PFSK-1 (cell line): ENCODE measurements at regions not wholly inside any gene's neighbourhood (a gene's known extent, or its start where the extent isn't known, plus 50 kb on each side); places are given as distances from the start of the nearest gene placed in this dataset.

Experiments
- FOXP2 ChIP-seq: optimal IDR thresholded peaks from 2 replicates; pipeline ENCODE3; 2011; ENCODE audit warnings: borderline replicate concordance, control low read depth, inconsistent platforms; ENCODE audit not compliant: insufficient read depth; ENCODE audit errors: extremely low read length, extremely low read depth
- POLR2AphosphoS5 ChIP-seq: IDR thresholded peaks from 2 replicates; pipeline ENCODE4 v1.6.1; 2012; ENCODE audit warnings: low read depth, mild to moderate bottlenecking, control low read depth, low read length, moderate library complexity
- REST ChIP-seq, 2 experiments: IDR thresholded peaks; 2 replicates each; pipeline versions ENCODE4 v1.6.1 to v1.8.0; 2011 to 2012; ENCODE audit warnings: low read depth in 2 of 2, low read length in 2 of 2, control low read depth in 1 of 2, inconsistent platforms in 1 of 2, mild to moderate bottlenecking in 1 of 2, moderate library complexity in 1 of 2; ENCODE audit not compliant: insufficient read depth in 1 of 2
- SIN3A ChIP-seq: IDR thresholded peaks from 2 replicates; pipeline ENCODE4 v1.6.1; 2012; ENCODE audit warnings: mild to moderate bottlenecking, low read length, moderate library complexity, borderline replicate concordance; ENCODE audit not compliant: insufficient read depth
- TAF1 ChIP-seq: IDR thresholded peaks from 2 replicates; pipeline ENCODE4 v1.6.1; 2012; ENCODE audit warnings: low read length, control low read depth, borderline replicate concordance; ENCODE audit not compliant: insufficient read depth

GRCh38 chr12:11446372-11446771, 51.0 kb upstream of the PRB2 start:
- TF ChIP-seq SIN3A = no peak
- no peak for TF ChIP-seq POLR2AphosphoS5
- TF ChIP-seq REST (IDR thresholded peaks at IDR 0.05; ENCODE audit: insufficient read depth in 1 of 2, low read depth in 2 of 2, low read length in 2 of 2) = no peak
- no peak for TF ChIP-seq FOXP2
- no peak for TF ChIP-seq TAF1

- no peak for TF ChIP-seq SIN3A
- TF ChIP-seq TAF1 = no peak
- no peak for TF ChIP-seq POLR2AphosphoS5
- TF ChIP-seq REST (IDR thresholded peaks at IDR 0.05; ENCODE audit: insufficient read depth in 1 of 2, low read depth in 2 of 2, low read length in 2 of 2) = no peak
- no peak for TF ChIP-seq FOXP2
These were observed 62.8 kb upstream of the PRB2 start for GRCh38 chr12:11457996-11458645.

- no peak for TF ChIP-seq POLR2AphosphoS5
- no peak for TF ChIP-seq REST (IDR thresholded peaks at IDR 0.05; ENCODE audit: insufficient read depth in 1 of 2, low read depth in 2 of 2, low read length in 2 of 2)
- no peak for TF ChIP-seq TAF1
- TF ChIP-seq SIN3A = no peak
- no peak for TF ChIP-seq FOXP2
These were observed 65.1 kb upstream of the PRB2 start for GRCh38 chr12:11460343-11461023.

GRCh38 chr12:11461433-11461832, 66.1 kb upstream of the PRB2 start:
- TF ChIP-seq REST (IDR thresholded peaks at IDR 0.05; ENCODE audit: insufficient read depth in 1 of 2, low read depth in 2 of 2, low read length in 2 of 2) (no peak), SIN3A (no peak), TAF1 (no peak), POLR2AphosphoS5 (no peak), FOXP2 (no peak)

GRCh38 chr12:11477110-11477509, 81.7 kb upstream of the PRB2 start:
- TF ChIP-seq TAF1 (no peak), FOXP2 (no peak), REST (IDR thresholded peaks at IDR 0.05; ENCODE audit: insufficient read depth in 1 of 2, low read depth in 2 of 2, low read length in 2 of 2) (no peak)
